K562 (cell line): ENCODE measurements at regions not wholly inside any gene's neighbourhood (a gene's known extent, or its start where the extent isn't known, plus 50 kb on each side); places are given as distances from the start of the nearest gene placed in this dataset.
A peak's percentile ranks its signal among the peaks of the same experiment; 100 is the strongest.

Source experiments
- ATAC-seq: fragments of 200-7000 bp; cut with Tn5 transposase; 3 replicates; pipeline ENCODE4 v1.9.1; 2020; ENCODE audit warnings: moderate library complexity
- BruUV-seq: library from RNA; stranded (reverse); fragments of 400-500 nt; replicated peaks from 2 replicates; lab custom pipeline; 2021; lab: Mats Ljungman, UMichigan
- CTCF ChIA-PET: fragments of 300-600 bp; formaldehyde crosslinking; extraction: SDS; loops from one replicate; lab custom pipeline; 2021; ENCODE audit warnings: low intra/inter-chr PET ratio; lab: Yijun Ruan, JAX
- POLR2A ChIA-PET: fragments of 300-600, 350-650 bp; sonication (Branson Sonifier 250); formaldehyde crosslinking; extraction: SDS; loops from one replicate; lab custom pipeline; 2021; ENCODE audit warnings: antibody characterized with exemption, inconsistent platforms; lab: Yijun Ruan, JAX
- DNase-seq, 4 experiments: peaks; one replicate each; pipeline versions ENCODE4 v3.0.0 to v3.0.0-alpha.2; 2011 to 2018; ENCODE audit warnings: low spot score in 3 of 4, mixed read lengths in 3 of 4; ENCODE audit errors: extremely low read depth in 1 of 4
- FAIRE-seq: peaks from 2 replicates; lab custom pipeline; 2011; peaks lifted over from hg19 to GRCh38; lab: Jason Lieb, UNC
- H2AFZ ChIP-seq: 2 replicates; pipeline ENCODE4 v1.6.0; 2011; ENCODE audit warnings: low read depth, low read length, control low read depth, inconsistent platforms
- H3K27ac ChIP-seq: fragments of 200-600 bp; 3 replicates; pipeline ENCODE4 v1.8.0; 2011; ENCODE audit warnings: low read depth, mild to moderate bottlenecking, control low read depth, inconsistent platforms, low read length, moderate library complexity, mixed read lengths; ENCODE audit errors: extremely low read depth
- H3K27me3 ChIP-seq, 2 experiments: fragments of 300-600 bp in 1 of 2; 2 replicates in 1 of 2; 3 replicates in 1 of 2; pipeline versions ENCODE4 v1.6.0 to v1.8.0; 2011; ENCODE audit warnings: inconsistent platforms in 2 of 2, low read length in 2 of 2, mild to moderate bottlenecking in 1 of 2, mixed read lengths in 1 of 2, moderate library complexity in 1 of 2; ENCODE audit not compliant: control insufficient read depth in 2 of 2, insufficient read depth in 2 of 2
- H3K36me3 ChIP-seq: fragments of 300-600 bp; 3 replicates; pipeline ENCODE4 v1.8.0; 2011; ENCODE audit warnings: mild to moderate bottlenecking, low read length, inconsistent platforms; ENCODE audit not compliant: control insufficient read depth, insufficient read depth
- H3K4me1 ChIP-seq, 2 experiments: fragments of 200-600 bp in 1 of 2; replicated peaks in 1 of 2; 2 replicates in 1 of 2; 3 replicates in 1 of 2; pipeline versions ENCODE4 v1.5.1 to v1.8.0; 2011; ENCODE audit warnings: inconsistent platforms in 2 of 2, low read length in 2 of 2, mild to moderate bottlenecking in 1 of 2, mixed read lengths in 1 of 2, moderate library complexity in 1 of 2; ENCODE audit not compliant: control insufficient read depth in 2 of 2, insufficient read depth in 2 of 2
- H3K4me2 ChIP-seq: 2 replicates; pipeline ENCODE4 v1.6.1; 2011; ENCODE audit warnings: low read length, control low read depth, inconsistent platforms, mixed read lengths; ENCODE audit not compliant: insufficient read depth
- H3K4me3 ChIP-seq: fragments of 200-600 bp; sonication (generic), shearing (Covaris generic); 2 replicates; pipeline ENCODE4 v1.5.1; 2016; ENCODE audit warnings: control low read depth, inconsistent platforms
- H3K79me2 ChIP-seq: fragments of 200-600 bp; 3 replicates; pipeline ENCODE4 v1.8.0; 2011; ENCODE audit warnings: low read length, inconsistent platforms; ENCODE audit not compliant: control insufficient read depth, insufficient read depth
- H3K9ac ChIP-seq, 2 experiments: 2 replicates each; pipeline versions ENCODE4 v1.6.0 to v1.6.1; 2011; ENCODE audit warnings: low read depth in 2 of 2, low read length in 2 of 2, control low read depth in 1 of 2, inconsistent platforms in 1 of 2, mild to moderate bottlenecking in 1 of 2, mixed read lengths in 1 of 2; ENCODE audit not compliant: insufficient read depth in 1 of 2
- H3K9me1 ChIP-seq: one replicate; pipeline ENCODE4 v1.6.0; 2011; ENCODE audit warnings: inconsistent platforms, mild to moderate bottlenecking, low read length, moderate library complexity; ENCODE audit not compliant: control insufficient read depth, insufficient read depth
- H3K9me3 ChIP-seq: replicated peaks from 2 replicates; pipeline ENCODE4 v1.5.1; 2011; ENCODE audit warnings: low read depth, low read length, inconsistent platforms; ENCODE audit not compliant: control insufficient read depth, insufficient read depth
- H4K20me1 ChIP-seq: replicated peaks from 2 replicates; pipeline ENCODE4 v1.6.1; 2011; ENCODE audit warnings: low read length, inconsistent platforms, mixed read lengths; ENCODE audit not compliant: control insufficient read depth, insufficient read depth
- CBX3 ChIP-seq, 2 experiments: IDR thresholded peaks; 1 replicate in 1 of 2; 2 replicates in 1 of 2; pipeline ENCODE4 v1.6.1; 2012; ENCODE audit warnings: inconsistent platforms in 2 of 2, low read length in 2 of 2, borderline replicate concordance in 1 of 2, control low read depth in 1 of 2
- COPS2 ChIP-seq: fragments of 450-650 bp; conservative IDR thresholded peaks from 2 replicates; pipeline ENCODE4 v1.6.1; 2016; ENCODE audit warnings: mild to moderate bottlenecking, moderate library complexity
- CREB3 ChIP-seq: fragments of 450-650 bp; conservative IDR thresholded peaks from 2 replicates; pipeline ENCODE4 v1.6.1; 2016; ENCODE audit warnings: missing genetic modification characterization, low read depth, mild to moderate bottlenecking, missing compliant biosample characterization, moderate library complexity
- CTCF ChIP-seq, 3 experiments: IDR thresholded peaks in 2 of 3; conservative IDR thresholded peaks in 1 of 3; 2 replicates each; pipeline ENCODE4 v1.5.1; 2011 to 2012; ENCODE audit warnings: low read length in 3 of 3, mild to moderate bottlenecking in 3 of 3, control low read depth in 2 of 3, improper control_type of control experiment in 1 of 3, inconsistent platforms in 1 of 3, low read depth in 1 of 3, mixed read lengths in 1 of 3, moderate library complexity in 1 of 3; ENCODE audit not compliant: insufficient read depth in 2 of 3
- CXXC5 ChIP-seq: fragments of 250-450 bp; sonication (Bioruptor Pico); IDR thresholded peaks from 2 replicates; pipeline ENCODE4 v1.8.0; 2022; ENCODE audit warnings: inconsistent platforms, mild to moderate bottlenecking, moderate library complexity
- LEF1 ChIP-seq: fragments of 450-650 bp; IDR thresholded peaks from 2 replicates; pipeline ENCODE4 v1.6.1; 2016; ENCODE audit warnings: mild to moderate bottlenecking
- MCM3 ChIP-seq: fragments of 450-650 bp; IDR thresholded peaks from 2 replicates; pipeline ENCODE4 v1.6.1; 2016
- RAD21 ChIP-seq, 2 experiments: fragments of 250-450 bp in 1 of 2; fragments of 450-650 bp in 1 of 2; sonication (Bioruptor Pico) in 1 of 2; formaldehyde crosslinking in 1 of 2; IDR thresholded peaks in 1 of 2; conservative IDR thresholded peaks in 1 of 2; 2 replicates each; pipeline versions ENCODE4 v1.4.0 to v1.8.0; 2020 to 2022; ENCODE audit warnings: mild to moderate bottlenecking in 2 of 2, moderate library complexity in 1 of 2
- RCOR1 ChIP-seq, 2 experiments: IDR thresholded peaks; 2 replicates each; pipeline ENCODE4 v1.6.1; 2012; ENCODE audit warnings: low read depth in 2 of 2, low read length in 2 of 2, borderline replicate concordance in 1 of 2, improper control_type of control experiment in 1 of 2
- TCF15 ChIP-seq: fragments of 250-450 bp; sonication (Bioruptor Pico); IDR thresholded peaks from 2 replicates; pipeline ENCODE4 v1.8.0; 2022; ENCODE audit warnings: moderate library complexity, mild to moderate bottlenecking, inconsistent platforms
- TRIM28 ChIP-seq: fragments of 450-650 bp; IDR thresholded peaks from 2 replicates; pipeline ENCODE4 v1.6.1; 2017
- ZNF217 ChIP-seq: sonication (generic); formaldehyde crosslinking; IDR thresholded peaks from 2 replicates; pipeline ENCODE4 v1.8.0; 2022; ENCODE audit warnings: mild to moderate bottlenecking, missing genetic modification reagents
- ZNF24 ChIP-seq: fragments of 450-650 bp; IDR thresholded peaks from 2 replicates; pipeline ENCODE4 v1.6.1; 2016
- ZNF408 ChIP-seq: fragments of 250-450 bp; sonication (Bioruptor Pico); IDR thresholded peaks from 2 replicates; pipeline ENCODE4 v1.4.0; 2020; ENCODE audit warnings: low read depth, mild to moderate bottlenecking, moderate library complexity
- ZNF830 ChIP-seq: fragments of 250-450 bp; sonication (Bioruptor Pico); IDR thresholded peaks from 2 replicates; pipeline ENCODE4 v1.5.0; 2021; ENCODE audit warnings: mild to moderate bottlenecking
- WGBS: fragments of 100-300 bp; shearing (Covaris generic); methylation state at CpG from one replicate; pipeline ENCODE4 v1.1.6; 2016; ENCODE audit warnings: low coverage, mixed read lengths; ENCODE audit not compliant: insufficient coverage; ENCODE audit errors: missing lambda C conversion rate; 5-methylcytosine and 5-hydroxymethylcytosine counted together
- in situ Hi-C: fragments of 300-500 bp; cut with MboI; formaldehyde crosslinking; loops from 4 replicates; pipeline ENCODE4 v1.15.0; 2018; ENCODE audit warnings: inconsistent platforms, mixed read lengths
- intact Hi-C: fragments of 100-400 bp; cut with micrococcal nuclease; formaldehyde crosslinking; loops from 2 replicates; pipeline ENCODE4 v1.14.2; 2022

- no peak overlapping the region for H3K9ac ChIP-seq
- H2AFZ ChIP-seq = no peak overlapping the region
These were observed 248.9 kb upstream of the FOXQ1 start for GRCh38 chr6:1062786-1063545.

More at GRCh38 chr6:1062786-1063545, 248.9 kb upstream of the FOXQ1 start:
- no peak for DNase-seq
- BruUV-seq = no TSS peak
- Histone ChIP-seq H3K4me1 (no peaks in the 10 kb centered on the region), H3K4me3 (no peak overlapping the region), H3K9me1 (no peaks in the 10 kb centered on the region), H3K4me2 (no peak overlapping the region), H4K20me1 (no peaks in the 10 kb centered on the region), H3K27me3 (peaks cover 0 to 32% of the 10 kb centered on the region in 2 experiments; a peak in 2 of 5 replicates), H3K27ac (no peak overlapping the region), H3K36me3 (no peaks in the 10 kb centered on the region), H3K9me3 (no peaks in the 10 kb centered on the region), H3K79me2 (no peaks in the 10 kb centered on the region)
- POLR2A ChIA-PET = no interaction called here
- TF ChIP-seq ZNF24 (no peak), CXXC5 (CRISPR knock-in tag) (no peak), RAD21 (CRISPR knock-in tag; conservative IDR thresholded peaks at IDR 0.05 in 1 of 2, IDR thresholded peaks at IDR 0.05 in 1 of 2) (peak in 1 of 2 experiments; percentile 35; a peak in 2 of 4 replicates), RCOR1 (IDR thresholded peaks at IDR 0.05; ENCODE audit: borderline replicate concordance in 1 of 2, low read depth in 2 of 2, low read length in 2 of 2) (no peak), COPS2 (no peak), CREB3 (tag) (no peak), TRIM28 (no peak), TCF15 (CRISPR knock-in tag) (no peak), ZNF408 (CRISPR knock-in tag) (no peak), LEF1 (no peak), ZNF217 (no peak), CBX3 (IDR thresholded peaks at IDR 0.05; ENCODE audit: borderline replicate concordance in 1 of 2, low read length in 2 of 2) (no peak), ZNF830 (CRISPR knock-in tag) (no peak), MCM3 (no peak), CTCF (IDR thresholded peaks at IDR 0.05 in 2 of 3, conservative IDR thresholded peaks at IDR 0.05 in 1 of 3; ENCODE audit: insufficient read depth in 2 of 3, low read depth in 1 of 3, low read length in 3 of 3) (peak; percentile 13 to 18 (median 18); a peak in 1 of 6 replicates)
- CTCF ChIA-PET = no interaction called here
- in situ Hi-C loops (no loop called here), intact Hi-C loops (no loop called here)
- ATAC-seq = no peak
- under 1% methylated on average over 8 of the region's 8 CpGs for WGBS
- FAIRE-seq = no peak
